ENCODE measurements at regions not wholly inside any gene's neighbourhood (a gene's known extent, or its start where the extent isn't known, plus 50 kb on each side); places are given as distances from the start of the nearest gene placed in this dataset.

GRCh38 chr20:24164360-24164759, 175.8 kb upstream of the GGTLC1 start:
- TF ChIP-seq YY1 (IDR thresholded peaks at IDR 0.05) (no peak), TAF1 (conservative IDR thresholded peaks at IDR 0.05) (no peak), CTCF (IDR thresholded peaks at IDR 0.05; ENCODE audit: low read depth, low read length, missing input control) (peak; percentile 55), JUND (IDR thresholded peaks at IDR 0.05) (no peak), GABPA (IDR thresholded peaks at IDR 0.05 in 1 of 2, conservative IDR thresholded peaks at IDR 0.05 in 1 of 2) (no peak), ATF3 (IDR thresholded peaks at IDR 0.05) (no peak)
